GM23338 (cell line): ENCODE measurements at regions not wholly inside any gene's neighbourhood (a gene's known extent, or its start where the extent isn't known, plus 50 kb on each side); places are given as distances from the start of the nearest gene placed in this dataset.

Source experiments
- ATAC-seq: fragments of 200-7000 bp; cut with Tn5 transposase; 3 replicates; pipeline ENCODE4 v1.9.1; 2020
- DNase-seq: peaks from one replicate; pipeline ENCODE4 v3.0.0-alpha.2; 2015; ENCODE audit warnings: low spot score
- H2AFZ ChIP-seq: fragments of 200-600 bp; sonication (generic); 2 replicates; pipeline ENCODE4 v1.8.0; 2016; ENCODE audit warnings: antibody characterized with exemption, mild to moderate bottlenecking, moderate library complexity
- H3F3A ChIP-seq: fragments of 200-600 bp; sonication (generic); replicated peaks from 2 replicates; pipeline ENCODE4 v1.8.0; 2017; ENCODE audit warnings: antibody characterized with exemption, mixed run types, low read depth
- H3K27ac ChIP-seq: fragments of 200-600 bp; sonication (generic); 2 replicates; pipeline ENCODE4 v1.6.1; 2016; ENCODE audit warnings: low read depth
- H3K27me3 ChIP-seq: fragments of 200-600 bp; sonication (generic); 2 replicates; pipeline ENCODE4 v1.8.0; 2016; ENCODE audit warnings: mild to moderate bottlenecking, mixed run types, moderate library complexity; ENCODE audit not compliant: insufficient read depth
- H3K36me3 ChIP-seq: fragments of 200-600 bp; sonication (generic); 2 replicates; pipeline ENCODE4 v1.8.0; 2016; ENCODE audit warnings: mild to moderate bottlenecking; ENCODE audit not compliant: insufficient read depth
- H3K4me1 ChIP-seq: fragments of 200-600 bp; sonication (generic); 2 replicates; pipeline ENCODE4 v1.8.0; 2016; ENCODE audit warnings: mild to moderate bottlenecking, moderate library complexity; ENCODE audit not compliant: insufficient read depth
- H3K4me2 ChIP-seq: fragments of 200-600 bp; sonication (generic); 2 replicates; pipeline ENCODE4 v1.7.1; 2017; ENCODE audit warnings: mixed run types
- H3K4me3 ChIP-seq: fragments of 200-600 bp; sonication (generic); 2 replicates; pipeline ENCODE4 v1.6.1; 2016; ENCODE audit warnings: mixed run types
- H3K79me2 ChIP-seq: fragments of 200-600 bp; sonication (generic); replicated peaks from 2 replicates; pipeline ENCODE4 v1.8.0; 2017; ENCODE audit warnings: mild to moderate bottlenecking; ENCODE audit not compliant: insufficient read depth
- H3K9me2 ChIP-seq: fragments of 200-600 bp; sonication (generic); 2 replicates; pipeline ENCODE4 v1.8.0; 2017; ENCODE audit not compliant: insufficient read depth
- H4K20me1 ChIP-seq: fragments of 200-600 bp; sonication (generic); replicated peaks from 2 replicates; pipeline ENCODE4 v1.8.0; 2017; ENCODE audit warnings: mild to moderate bottlenecking; ENCODE audit not compliant: insufficient read depth
- H3K27ac Mint-ChIP-seq: 2 replicates; pipeline ENCODE4 v1.8.0; 2020; ENCODE audit warnings: inconsistent platforms, mild to moderate bottlenecking, moderate library complexity, mixed read lengths
- H3K27me3 Mint-ChIP-seq: 3 replicates; pipeline ENCODE4 v1.8.0; 2022; ENCODE audit warnings: low read depth, mild to moderate bottlenecking, moderate library complexity, mixed read lengths, inconsistent platforms; ENCODE audit not compliant: insufficient read depth, poor library complexity
- H3K36me3 Mint-ChIP-seq: 3 replicates; pipeline ENCODE4 v1.8.0; 2021; ENCODE audit warnings: low read depth, mild to moderate bottlenecking, inconsistent platforms, moderate library complexity, mixed read lengths
- H3K4me1 Mint-ChIP-seq: 3 replicates; pipeline ENCODE4 v1.8.0; 2020; ENCODE audit warnings: mild to moderate bottlenecking, inconsistent platforms, mixed read lengths
- H3K4me3 Mint-ChIP-seq: 3 replicates; pipeline ENCODE4 v1.8.0; 2021; ENCODE audit warnings: moderate library complexity, mild to moderate bottlenecking, inconsistent platforms, mixed read lengths
- H3K9me3 Mint-ChIP-seq: 3 replicates; pipeline ENCODE4 v1.8.0; 2020; ENCODE audit warnings: moderate library complexity, mild to moderate bottlenecking, inconsistent platforms, mixed read lengths
- JUNB ChIP-seq: IDR thresholded peaks from one replicate; pipeline ENCODE4 v1.6.1; 2016; ENCODE audit warnings: antibody characterized with exemption; ENCODE audit not compliant: unreplicated experiment
- NANOG ChIP-seq: IDR thresholded peaks from 2 replicates; pipeline ENCODE4 v1.6.1; 2016; ENCODE audit warnings: antibody characterized with exemption, borderline replicate concordance
- ZNF331 ChIP-seq: fragments of 250-450 bp; sonication (Bioruptor Pico); IDR thresholded peaks from 2 replicates; pipeline ENCODE4 v1.5.0; 2020; ENCODE audit warnings: low read depth, mild to moderate bottlenecking, moderate library complexity
- TF ChIP-seq, protein P1 (sequence below): IDR thresholded peaks from 2 replicates; pipeline ENCODE4 v1.6.1; 2016; ENCODE audit warnings: antibody characterized with exemption
- TF ChIP-seq, protein P2 (sequence below): fragments of 250-450 bp; sonication (Bioruptor Pico); IDR thresholded peaks from 2 replicates; pipeline ENCODE4 v1.5.0; 2020; ENCODE audit warnings: mild to moderate bottlenecking, moderate library complexity
- TF ChIP-seq, protein P3 (sequence below), 2 experiments: fragments of 200-600 bp in 1 of 2; sonication (generic) in 1 of 2; conservative IDR thresholded peaks; 2 replicates each; pipeline versions ENCODE4 v1.5.1 to v1.6.1; 2016 to 2017; ENCODE audit warnings: antibody characterized with exemption in 2 of 2, low read depth in 2 of 2, mild to moderate bottlenecking in 2 of 2, moderate library complexity in 1 of 2

DNA sequence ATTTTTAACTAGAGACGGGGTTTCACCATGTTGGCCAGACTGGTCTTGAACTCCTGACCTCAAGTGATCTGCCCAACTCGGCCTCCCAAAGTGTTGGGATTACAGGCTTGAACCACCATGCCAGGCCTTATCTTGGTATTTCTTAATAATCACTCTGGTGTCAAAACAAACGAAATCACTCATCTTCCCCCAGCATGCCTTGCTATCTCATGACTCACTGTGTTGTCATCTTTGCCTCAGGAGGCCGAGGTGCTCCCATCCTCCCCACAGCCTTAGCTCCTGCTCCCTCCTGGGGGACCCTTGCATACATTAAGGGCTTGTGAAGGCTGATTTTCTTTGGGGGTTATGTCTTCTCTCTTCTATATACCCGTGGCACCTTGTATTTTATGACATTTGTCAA, 250.1 kb upstream of the DPP10 start:
- H3F3A ChIP-seq: no peaks in the 10 kb centered on the region
- no peak overlapping the region for H3K4me3 ChIP-seq
- DNase-seq (no peak), ATAC-seq (no peak)
- H3K36me3 Mint-ChIP-seq: no peaks in the 10 kb centered on the region
- H3K27ac Mint-ChIP-seq: peak overlapping the region; percentile 83; the same call in 1 of the 2 replicates
- H3K9me2 ChIP-seq: no peaks in the 10 kb centered on the region
- no peak for TF ChIP-seq NANOG
- no peak for TF ChIP-seq JUNB
- TF ChIP-seq, protein P1, sequence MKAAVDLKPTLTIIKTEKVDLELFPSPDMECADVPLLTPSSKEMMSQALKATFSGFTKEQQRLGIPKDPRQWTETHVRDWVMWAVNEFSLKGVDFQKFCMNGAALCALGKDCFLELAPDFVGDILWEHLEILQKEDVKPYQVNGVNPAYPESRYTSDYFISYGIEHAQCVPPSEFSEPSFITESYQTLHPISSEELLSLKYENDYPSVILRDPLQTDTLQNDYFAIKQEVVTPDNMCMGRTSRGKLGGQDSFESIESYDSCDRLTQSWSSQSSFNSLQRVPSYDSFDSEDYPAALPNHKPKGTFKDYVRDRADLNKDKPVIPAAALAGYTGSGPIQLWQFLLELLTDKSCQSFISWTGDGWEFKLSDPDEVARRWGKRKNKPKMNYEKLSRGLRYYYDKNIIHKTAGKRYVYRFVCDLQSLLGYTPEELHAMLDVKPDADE: no peak
- no peaks in the 10 kb centered on the region for H3K79me2 ChIP-seq
- H3K9me3 Mint-ChIP-seq: peaks cover 41% of the 10 kb centered on the region
- no peaks in the 10 kb centered on the region for H3K4me1 ChIP-seq
- H2AFZ ChIP-seq: no peak overlapping the region
- H3K4me2 ChIP-seq: no peak overlapping the region
- peaks cover 8% of the 10 kb centered on the region for H3K4me1 Mint-ChIP-seq
- H4K20me1 ChIP-seq: no peaks in the 10 kb centered on the region
- no peak overlapping the region for H3K27ac ChIP-seq
- H3K4me3 Mint-ChIP-seq: no peak overlapping the region
- no peaks in the 10 kb centered on the region for H3K27me3 ChIP-seq
- no peaks in the 10 kb centered on the region for H3K27me3 Mint-ChIP-seq
- no peaks in the 10 kb centered on the region for H3K36me3 ChIP-seq

DNA sequence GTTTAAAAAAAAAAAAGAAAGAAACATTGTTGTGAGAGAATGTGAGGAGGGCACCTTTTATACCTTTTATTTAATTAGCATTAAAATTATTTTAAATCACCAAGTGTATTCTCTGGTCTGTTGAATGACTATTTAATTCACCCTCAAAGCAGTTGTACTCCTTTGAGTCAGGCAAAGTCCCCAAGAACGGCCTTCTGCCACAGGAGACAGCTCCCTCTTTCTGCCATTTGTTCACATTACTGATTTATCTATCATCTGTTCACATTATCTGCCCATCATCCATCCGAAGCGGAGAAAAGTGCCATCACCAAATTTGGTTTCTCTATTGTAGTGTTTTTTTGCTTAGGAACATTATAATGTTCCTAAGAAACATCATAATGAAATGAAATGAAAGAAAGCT, 240.7 kb upstream of the DPP10 start:
- H3K9me3 Mint-ChIP-seq: peaks cover 64% of the 10 kb centered on the region
- no peak overlapping the region for H3K4me3 Mint-ChIP-seq
- Histone ChIP-seq H3K27ac (no peak overlapping the region), H4K20me1 (no peaks in the 10 kb centered on the region), H3K4me3 (no peak overlapping the region), H3K4me1 (no peaks in the 10 kb centered on the region), H2AFZ (no peak overlapping the region), H3K9me2 (no peaks in the 10 kb centered on the region), H3K79me2 (no peaks in the 10 kb centered on the region), H3K36me3 (no peaks in the 10 kb centered on the region), H3F3A (no peaks in the 10 kb centered on the region), H3K4me2 (no peak overlapping the region), H3K27me3 (no peaks in the 10 kb centered on the region)
- TF ChIP-seq, protein P2, sequence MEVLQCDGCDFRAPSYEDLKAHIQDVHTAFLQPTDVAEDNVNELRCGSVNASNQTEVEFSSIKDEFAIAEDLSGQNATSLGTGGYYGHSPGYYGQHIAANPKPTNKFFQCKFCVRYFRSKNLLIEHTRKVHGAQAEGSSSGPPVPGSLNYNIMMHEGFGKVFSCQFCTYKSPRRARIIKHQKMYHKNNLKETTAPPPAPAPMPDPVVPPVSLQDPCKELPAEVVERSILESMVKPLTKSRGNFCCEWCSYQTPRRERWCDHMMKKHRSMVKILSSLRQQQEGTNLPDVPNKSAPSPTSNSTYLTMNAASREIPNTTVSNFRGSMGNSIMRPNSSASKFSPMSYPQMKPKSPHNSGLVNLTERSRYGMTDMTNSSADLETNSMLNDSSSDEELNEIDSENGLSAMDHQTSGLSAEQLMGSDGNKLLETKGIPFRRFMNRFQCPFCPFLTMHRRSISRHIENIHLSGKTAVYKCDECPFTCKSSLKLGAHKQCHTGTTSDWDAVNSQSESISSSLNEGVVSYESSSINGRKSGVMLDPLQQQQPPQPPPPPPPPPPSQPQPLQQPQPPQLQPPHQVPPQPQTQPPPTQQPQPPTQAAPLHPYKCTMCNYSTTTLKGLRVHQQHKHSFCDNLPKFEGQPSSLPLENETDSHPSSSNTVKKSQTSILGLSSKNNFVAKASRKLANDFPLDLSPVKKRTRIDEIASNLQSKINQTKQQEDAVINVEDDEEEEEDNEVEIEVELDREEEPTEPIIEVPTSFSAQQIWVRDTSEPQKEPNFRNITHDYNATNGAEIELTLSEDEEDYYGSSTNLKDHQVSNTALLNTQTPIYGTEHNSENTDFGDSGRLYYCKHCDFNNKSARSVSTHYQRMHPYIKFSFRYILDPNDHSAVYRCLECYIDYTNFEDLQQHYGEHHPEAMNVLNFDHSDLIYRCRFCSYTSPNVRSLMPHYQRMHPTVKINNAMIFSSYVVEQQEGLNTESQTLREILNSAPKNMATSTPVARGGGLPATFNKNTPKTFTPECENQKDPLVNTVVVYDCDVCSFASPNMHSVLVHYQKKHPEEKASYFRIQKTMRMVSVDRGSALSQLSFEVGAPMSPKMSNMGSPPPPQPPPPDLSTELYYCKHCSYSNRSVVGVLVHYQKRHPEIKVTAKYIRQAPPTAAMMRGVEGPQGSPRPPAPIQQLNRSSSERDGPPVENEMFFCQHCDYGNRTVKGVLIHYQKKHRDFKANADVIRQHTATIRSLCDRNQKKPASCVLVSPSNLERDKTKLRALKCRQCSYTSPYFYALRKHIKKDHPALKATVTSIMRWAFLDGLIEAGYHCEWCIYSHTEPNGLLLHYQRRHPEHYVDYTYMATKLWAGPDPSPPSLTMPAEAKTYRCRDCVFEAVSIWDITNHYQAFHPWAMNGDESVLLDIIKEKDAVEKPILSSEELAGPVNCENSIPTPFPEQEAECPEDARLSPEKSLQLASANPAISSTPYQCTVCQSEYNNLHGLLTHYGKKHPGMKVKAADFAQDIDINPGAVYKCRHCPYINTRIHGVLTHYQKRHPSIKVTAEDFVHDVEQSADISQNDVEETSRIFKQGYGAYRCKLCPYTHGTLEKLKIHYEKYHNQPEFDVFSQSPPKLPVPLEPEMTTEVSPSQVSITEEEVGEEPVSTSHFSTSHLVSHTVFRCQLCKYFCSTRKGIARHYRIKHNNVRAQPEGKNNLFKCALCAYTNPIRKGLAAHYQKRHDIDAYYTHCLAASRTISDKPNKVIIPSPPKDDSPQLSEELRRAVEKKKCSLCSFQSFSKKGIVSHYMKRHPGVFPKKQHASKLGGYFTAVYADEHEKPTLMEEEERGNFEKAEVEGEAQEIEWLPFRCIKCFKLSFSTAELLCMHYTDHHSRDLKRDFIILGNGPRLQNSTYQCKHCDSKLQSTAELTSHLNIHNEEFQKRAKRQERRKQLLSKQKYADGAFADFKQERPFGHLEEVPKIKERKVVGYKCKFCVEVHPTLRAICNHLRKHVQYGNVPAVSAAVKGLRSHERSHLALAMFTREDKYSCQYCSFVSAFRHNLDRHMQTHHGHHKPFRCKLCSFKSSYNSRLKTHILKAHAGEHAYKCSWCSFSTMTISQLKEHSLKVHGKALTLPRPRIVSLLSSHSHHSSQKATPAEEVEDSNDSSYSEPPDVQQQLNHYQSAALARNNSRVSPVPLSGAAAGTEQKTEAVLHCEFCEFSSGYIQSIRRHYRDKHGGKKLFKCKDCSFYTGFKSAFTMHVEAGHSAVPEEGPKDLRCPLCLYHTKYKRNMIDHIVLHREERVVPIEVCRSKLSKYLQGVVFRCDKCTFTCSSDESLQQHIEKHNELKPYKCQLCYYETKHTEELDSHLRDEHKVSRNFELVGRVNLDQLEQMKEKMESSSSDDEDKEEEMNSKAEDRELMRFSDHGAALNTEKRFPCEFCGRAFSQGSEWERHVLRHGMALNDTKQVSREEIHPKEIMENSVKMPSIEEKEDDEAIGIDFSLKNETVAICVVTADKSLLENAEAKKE: no peak
- TF ChIP-seq, protein P1: no peak
- TF ChIP-seq, protein P3, sequence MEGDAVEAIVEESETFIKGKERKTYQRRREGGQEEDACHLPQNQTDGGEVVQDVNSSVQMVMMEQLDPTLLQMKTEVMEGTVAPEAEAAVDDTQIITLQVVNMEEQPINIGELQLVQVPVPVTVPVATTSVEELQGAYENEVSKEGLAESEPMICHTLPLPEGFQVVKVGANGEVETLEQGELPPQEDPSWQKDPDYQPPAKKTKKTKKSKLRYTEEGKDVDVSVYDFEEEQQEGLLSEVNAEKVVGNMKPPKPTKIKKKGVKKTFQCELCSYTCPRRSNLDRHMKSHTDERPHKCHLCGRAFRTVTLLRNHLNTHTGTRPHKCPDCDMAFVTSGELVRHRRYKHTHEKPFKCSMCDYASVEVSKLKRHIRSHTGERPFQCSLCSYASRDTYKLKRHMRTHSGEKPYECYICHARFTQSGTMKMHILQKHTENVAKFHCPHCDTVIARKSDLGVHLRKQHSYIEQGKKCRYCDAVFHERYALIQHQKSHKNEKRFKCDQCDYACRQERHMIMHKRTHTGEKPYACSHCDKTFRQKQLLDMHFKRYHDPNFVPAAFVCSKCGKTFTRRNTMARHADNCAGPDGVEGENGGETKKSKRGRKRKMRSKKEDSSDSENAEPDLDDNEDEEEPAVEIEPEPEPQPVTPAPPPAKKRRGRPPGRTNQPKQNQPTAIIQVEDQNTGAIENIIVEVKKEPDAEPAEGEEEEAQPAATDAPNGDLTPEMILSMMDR (conservative IDR thresholded peaks at IDR 0.05; ENCODE audit: low read depth in 2 of 2): peak; percentile 29 to 55; a peak in 3 of 4 replicates
- TF ChIP-seq ZNF331: no peak
- H3K4me1 Mint-ChIP-seq: no peaks in the 10 kb centered on the region
- peaks cover 8% of the 10 kb centered on the region; the same call in 2 of the 3 replicates for H3K36me3 Mint-ChIP-seq
- ATAC-seq (no peak), DNase-seq (peak; percentile 18)
- no peaks in the 10 kb centered on the region for H3K27me3 Mint-ChIP-seq
- H3K27ac Mint-ChIP-seq: no peak overlapping the region
